Right lobe of liver (tissue), 6 donors: ENCODE measurements at regions not wholly inside any gene's neighbourhood (a gene's known extent, or its start where the extent isn't known, plus 50 kb on each side); places are given as distances from the start of the nearest gene placed in this dataset.
"Not testable (repeated sequence)": the region's sequence is repeated elsewhere in the genome, so short reads cannot be mapped to it uniquely, and the experiment has no call there.

Experiments
- ATAC-seq, 4 donors: fragments of 200-7000 bp; cut with Tn5 transposase; one replicate each; pipeline ENCODE4 v1.9.1; 2020; ENCODE audit warnings: mild to moderate bottlenecking in 4 of 4, moderate library complexity in 4 of 4
- DNase-seq, 3 donors: peaks; one replicate each; pipeline ENCODE4 v3.0.0-alpha.2; 2020
- H3K27ac ChIP-seq, 3 donors: fragments of 200-600 bp; one replicate each; pipeline ENCODE4 v1.8.0; 2022
- H3K27me3 ChIP-seq, 2 donors: fragments of 200-600 bp; one replicate each; pipeline ENCODE4 v1.8.0; 2022
- H3K36me3 ChIP-seq, 4 donors: fragments of 200-600 bp; sonication (generic) in 1 of 4; one replicate each; pipeline versions ENCODE4 v1.5.1 to v1.8.0; 2017 to 2022; ENCODE audit warnings: control low read depth in 1 of 4
- H3K4me1 ChIP-seq, 4 donors: fragments of 200-600 bp; sonication (generic) in 1 of 4; one replicate each; pipeline versions ENCODE4 v1.5.1 to v1.8.0; 2017 to 2022; ENCODE audit warnings: control low read depth in 1 of 4
- H3K4me3 ChIP-seq, 3 donors: fragments of 200-600 bp; one replicate each; pipeline ENCODE4 v1.8.0; 2022
- H3K9me3 ChIP-seq, 4 donors: fragments of 200-600 bp; sonication (generic) in 1 of 4; one replicate each; pipeline versions ENCODE4 v1.5.1 to v1.8.0; 2017 to 2022; ENCODE audit warnings: control low read depth in 1 of 4
- POLR2A ChIP-seq: fragments of 450-650 bp; IDR thresholded peaks from one replicate; pipeline ENCODE4 v1.6.1; 2017; ENCODE audit warnings: antibody characterized with exemption, mild to moderate bottlenecking
- WGBS: methylation state at CpG from one replicate; pipeline ENCODE4 v1.1.6; 2018; ENCODE audit warnings: low coverage, low lambda C conversion rate; ENCODE audit not compliant: insufficient coverage; ENCODE audit errors: missing lambda C conversion rate; 5-methylcytosine and 5-hydroxymethylcytosine counted together
- intact Hi-C, 2 donors: fragments of 100-400 bp; cut with DNase I; formaldehyde crosslinking; loops; one replicate each; pipeline versions ENCODE4 v1.11.2 to v1.14.1; 2022
- TF ChIP-seq, protein P1 (sequence below), 4 donors: fragments of 200-600 bp in 3 of 4; fragments of 450-650 bp in 1 of 4; IDR thresholded peaks; one replicate each; pipeline versions ENCODE4 v1.5.1 to v1.8.0; 2016 to 2022; ENCODE audit warnings: antibody characterized with exemption in 4 of 4, mild to moderate bottlenecking in 2 of 4
- donor health status: DM: no; HTN: yes; CAD: no.
- donor health status: DM: no; HTN: no; CAD: no.
- donor health status: DM: no; HTN: no; CAD: no.
- donor health status: DM: no; HTN: yes; CAD: no.
- donor health status: DM: no; HTN: yes; CAD: no.

DNA sequence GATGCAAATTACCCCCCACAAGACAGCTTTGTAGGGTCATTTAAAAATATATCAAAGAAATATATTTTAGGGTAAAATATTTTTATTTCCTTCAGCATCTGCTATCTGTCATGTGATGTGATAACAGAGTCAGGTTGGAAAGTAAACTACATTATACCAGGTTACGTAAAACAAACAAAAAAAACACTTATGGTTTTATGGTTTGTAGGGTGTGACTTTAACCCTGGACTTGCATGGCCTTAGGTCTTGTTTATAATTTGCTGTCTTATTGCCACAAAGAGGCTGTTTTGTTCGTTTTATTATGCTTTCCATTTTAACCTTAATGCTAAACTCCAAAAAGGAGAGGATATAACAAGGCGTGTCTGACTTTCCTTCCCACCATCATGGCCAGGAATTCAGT is 244.5 kb upstream of the MME start:
- DNase-seq (no peak), ATAC-seq (no peak)
- H3K36me3 ChIP-seq: no peaks in the 10 kb centered on the region
- H3K27ac ChIP-seq: no peak overlapping the region
- no peaks in the 10 kb centered on the region for H3K4me1 ChIP-seq
- H3K9me3 ChIP-seq: no peaks in the 10 kb centered on the region
- intact Hi-C loops: no loop called here
- WGBS: 60% methylated on average over 3 of the region's 3 CpGs
- H3K4me3 ChIP-seq: no peak overlapping the region
- TF ChIP-seq POLR2A: no peak
- TF ChIP-seq, protein P1, sequence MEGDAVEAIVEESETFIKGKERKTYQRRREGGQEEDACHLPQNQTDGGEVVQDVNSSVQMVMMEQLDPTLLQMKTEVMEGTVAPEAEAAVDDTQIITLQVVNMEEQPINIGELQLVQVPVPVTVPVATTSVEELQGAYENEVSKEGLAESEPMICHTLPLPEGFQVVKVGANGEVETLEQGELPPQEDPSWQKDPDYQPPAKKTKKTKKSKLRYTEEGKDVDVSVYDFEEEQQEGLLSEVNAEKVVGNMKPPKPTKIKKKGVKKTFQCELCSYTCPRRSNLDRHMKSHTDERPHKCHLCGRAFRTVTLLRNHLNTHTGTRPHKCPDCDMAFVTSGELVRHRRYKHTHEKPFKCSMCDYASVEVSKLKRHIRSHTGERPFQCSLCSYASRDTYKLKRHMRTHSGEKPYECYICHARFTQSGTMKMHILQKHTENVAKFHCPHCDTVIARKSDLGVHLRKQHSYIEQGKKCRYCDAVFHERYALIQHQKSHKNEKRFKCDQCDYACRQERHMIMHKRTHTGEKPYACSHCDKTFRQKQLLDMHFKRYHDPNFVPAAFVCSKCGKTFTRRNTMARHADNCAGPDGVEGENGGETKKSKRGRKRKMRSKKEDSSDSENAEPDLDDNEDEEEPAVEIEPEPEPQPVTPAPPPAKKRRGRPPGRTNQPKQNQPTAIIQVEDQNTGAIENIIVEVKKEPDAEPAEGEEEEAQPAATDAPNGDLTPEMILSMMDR (IDR thresholded peaks at IDR 0.05): no peak
- H3K27me3 ChIP-seq: no peaks in the 10 kb centered on the region

- ATAC-seq, intact Hi-C loops, H3K9me3 ChIP-seq, H3K4me1 ChIP-seq, DNase-seq, H3K27ac ChIP-seq, H3K27me3 ChIP-seq, H3K36me3 ChIP-seq, H3K4me3 ChIP-seq: not testable (repeated sequence)
- WGBS: 60% methylated on average over 7 of the region's 12 CpGs
Observed at GRCh38 chr3:154834831-154835230, 245.3 kb upstream of the MME start.

- H3K4me3 ChIP-seq: no peak overlapping the region
- WGBS: 49% methylated on average over 2 of the region's 2 CpGs
- H3K27ac ChIP-seq: no peak overlapping the region
- no peaks in the 10 kb centered on the region for H3K27me3 ChIP-seq
- no peaks in the 10 kb centered on the region for H3K9me3 ChIP-seq
- no peaks in the 10 kb centered on the region for H3K36me3 ChIP-seq
- DNase-seq (no peak), ATAC-seq (no peak)
- intact Hi-C loops: no loop called here
- TF ChIP-seq, protein P1 (IDR thresholded peaks at IDR 0.05): no peak
- no peak for TF ChIP-seq POLR2A
- H3K4me1 ChIP-seq: no peaks in the 10 kb centered on the region
Observed at GRCh38 chr3:154829929-154830328, 250.2 kb upstream of the MME start.

GRCh38 chr3:154819491-154819890 is 260.6 kb upstream of the MME start:
- Histone ChIP-seq H3K36me3 (no peaks in the 10 kb centered on the region), H3K4me1 (no peaks in the 10 kb centered on the region), H3K4me3 (no peak overlapping the region), H3K9me3 (no peaks in the 10 kb centered on the region), H3K27me3 (no peaks in the 10 kb centered on the region), H3K27ac (no peak overlapping the region)
- no peak for DNase-seq
- no peak for TF ChIP-seq POLR2A
- TF ChIP-seq, protein P1 (IDR thresholded peaks at IDR 0.05): no peak
- intact Hi-C loops: no loop called here
- no peak for ATAC-seq
- 66% methylated on average over 3 of the region's 3 CpGs for WGBS

GRCh38 chr3:154818676-154819255 is 261.4 kb upstream of the MME start:
- WGBS: 35% methylated on average over 2 of the region's 2 CpGs
- TF ChIP-seq POLR2A: no peak
- TF ChIP-seq, protein P1 (IDR thresholded peaks at IDR 0.05): no peak
- Histone ChIP-seq H3K4me1 (no peaks in the 10 kb centered on the region), H3K27me3 (no peaks in the 10 kb centered on the region), H3K27ac (no peak overlapping the region), H3K9me3 (no peaks in the 10 kb centered on the region), H3K4me3 (no peak overlapping the region), H3K36me3 (no peaks in the 10 kb centered on the region)
- intact Hi-C loops: no loop called here
- no peak for DNase-seq
- no peak for ATAC-seq

- 51% methylated on average over 5 of the region's 5 CpGs for WGBS
- H3K27ac ChIP-seq, H3K27me3 ChIP-seq, H3K36me3 ChIP-seq, DNase-seq, intact Hi-C loops, H3K9me3 ChIP-seq, H3K4me1 ChIP-seq, H3K4me3 ChIP-seq, ATAC-seq: not testable (repeated sequence)
Observed at GRCh38 chr3:154810017-154810416, 270.1 kb upstream of the MME start.
